ENCODE measurements at regions not wholly inside any gene's neighbourhood (a gene's known extent, or its start where the extent isn't known, plus 50 kb on each side); places are given as distances from the start of the nearest gene placed in this dataset.

DNA sequence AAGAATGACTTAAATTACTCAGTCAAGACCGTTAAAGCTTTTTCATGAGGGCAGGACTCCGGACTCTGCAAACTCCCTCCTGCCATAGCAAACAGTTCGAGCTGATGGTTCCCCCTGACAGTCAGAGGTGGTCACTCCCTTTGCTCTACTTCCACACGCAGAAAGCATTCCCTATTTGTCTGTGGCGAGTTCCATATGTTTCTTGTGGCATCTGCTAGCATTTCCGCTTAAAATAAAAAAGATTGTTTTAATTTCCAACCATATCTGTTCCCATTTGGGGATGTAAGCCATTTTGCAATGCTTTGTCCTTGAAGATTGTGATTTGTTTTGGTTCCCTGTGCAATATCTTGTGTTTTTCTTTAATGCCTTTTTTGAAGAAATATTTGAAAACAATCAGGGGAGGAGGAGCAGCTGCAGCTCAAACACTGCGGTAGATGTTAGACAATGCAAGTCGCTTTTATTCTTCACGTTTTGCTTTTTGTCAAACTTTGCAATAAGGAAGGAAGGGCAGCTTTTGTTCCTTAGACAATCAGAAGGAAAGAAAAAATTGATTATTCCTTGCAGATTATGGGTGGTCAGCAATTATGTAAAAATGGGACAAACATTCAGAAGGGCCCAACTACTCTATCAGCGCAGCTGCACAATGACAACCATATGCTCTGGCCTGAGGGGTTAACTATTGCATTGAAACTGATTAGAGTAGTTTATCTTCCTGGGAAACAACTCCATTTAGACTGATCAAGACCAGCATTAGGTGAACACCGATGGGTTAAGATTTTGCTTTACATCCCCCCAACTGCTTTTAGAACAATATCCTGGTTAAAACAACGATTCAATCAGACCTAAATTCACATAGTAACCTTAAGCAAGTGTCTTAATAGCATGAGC lies 425.8 kb upstream of the NRP1 start:
- TF ChIP-seq, protein P1, sequence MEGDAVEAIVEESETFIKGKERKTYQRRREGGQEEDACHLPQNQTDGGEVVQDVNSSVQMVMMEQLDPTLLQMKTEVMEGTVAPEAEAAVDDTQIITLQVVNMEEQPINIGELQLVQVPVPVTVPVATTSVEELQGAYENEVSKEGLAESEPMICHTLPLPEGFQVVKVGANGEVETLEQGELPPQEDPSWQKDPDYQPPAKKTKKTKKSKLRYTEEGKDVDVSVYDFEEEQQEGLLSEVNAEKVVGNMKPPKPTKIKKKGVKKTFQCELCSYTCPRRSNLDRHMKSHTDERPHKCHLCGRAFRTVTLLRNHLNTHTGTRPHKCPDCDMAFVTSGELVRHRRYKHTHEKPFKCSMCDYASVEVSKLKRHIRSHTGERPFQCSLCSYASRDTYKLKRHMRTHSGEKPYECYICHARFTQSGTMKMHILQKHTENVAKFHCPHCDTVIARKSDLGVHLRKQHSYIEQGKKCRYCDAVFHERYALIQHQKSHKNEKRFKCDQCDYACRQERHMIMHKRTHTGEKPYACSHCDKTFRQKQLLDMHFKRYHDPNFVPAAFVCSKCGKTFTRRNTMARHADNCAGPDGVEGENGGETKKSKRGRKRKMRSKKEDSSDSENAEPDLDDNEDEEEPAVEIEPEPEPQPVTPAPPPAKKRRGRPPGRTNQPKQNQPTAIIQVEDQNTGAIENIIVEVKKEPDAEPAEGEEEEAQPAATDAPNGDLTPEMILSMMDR (IDR thresholded peaks at IDR 0.05), result no peak
- no peak for TF ChIP-seq POLR2A (IDR thresholded peaks at IDR 0.05)
